ENCODE measurements at regions not wholly inside any gene's neighbourhood (a gene's known extent, or its start where the extent isn't known, plus 50 kb on each side); places are given as distances from the start of the nearest gene placed in this dataset.

DNA sequence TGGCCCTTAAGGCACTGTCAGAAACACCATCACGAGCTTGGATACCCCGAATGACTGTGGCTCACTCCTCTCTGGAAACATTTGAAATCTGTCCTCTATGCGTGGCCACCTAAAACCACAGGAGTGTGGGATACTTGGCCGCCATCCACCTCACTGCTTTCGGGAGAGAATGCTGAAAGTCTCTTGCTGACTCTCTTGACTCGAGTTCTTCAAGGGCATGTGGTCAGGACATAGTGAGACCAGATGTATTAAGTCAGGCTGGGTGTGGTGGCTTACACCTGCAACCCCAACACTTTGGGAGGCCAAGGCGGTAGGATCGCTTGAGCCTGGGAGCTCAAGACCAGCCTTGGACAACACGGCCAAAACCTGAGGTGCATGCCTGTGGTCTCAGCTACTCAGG is 174.7 kb upstream of the ALG10B start:
- TF ChIP-seq, protein P1, sequence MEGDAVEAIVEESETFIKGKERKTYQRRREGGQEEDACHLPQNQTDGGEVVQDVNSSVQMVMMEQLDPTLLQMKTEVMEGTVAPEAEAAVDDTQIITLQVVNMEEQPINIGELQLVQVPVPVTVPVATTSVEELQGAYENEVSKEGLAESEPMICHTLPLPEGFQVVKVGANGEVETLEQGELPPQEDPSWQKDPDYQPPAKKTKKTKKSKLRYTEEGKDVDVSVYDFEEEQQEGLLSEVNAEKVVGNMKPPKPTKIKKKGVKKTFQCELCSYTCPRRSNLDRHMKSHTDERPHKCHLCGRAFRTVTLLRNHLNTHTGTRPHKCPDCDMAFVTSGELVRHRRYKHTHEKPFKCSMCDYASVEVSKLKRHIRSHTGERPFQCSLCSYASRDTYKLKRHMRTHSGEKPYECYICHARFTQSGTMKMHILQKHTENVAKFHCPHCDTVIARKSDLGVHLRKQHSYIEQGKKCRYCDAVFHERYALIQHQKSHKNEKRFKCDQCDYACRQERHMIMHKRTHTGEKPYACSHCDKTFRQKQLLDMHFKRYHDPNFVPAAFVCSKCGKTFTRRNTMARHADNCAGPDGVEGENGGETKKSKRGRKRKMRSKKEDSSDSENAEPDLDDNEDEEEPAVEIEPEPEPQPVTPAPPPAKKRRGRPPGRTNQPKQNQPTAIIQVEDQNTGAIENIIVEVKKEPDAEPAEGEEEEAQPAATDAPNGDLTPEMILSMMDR (IDR thresholded peaks at IDR 0.05): no peak
- H3K27ac ChIP-seq: no peak overlapping the region
- DNase-seq (ENCODE audit: low spot score in 2 of 2): no peak
- no peaks in the 10 kb centered on the region for H3K36me3 ChIP-seq
- no peak overlapping the region for H3K4me3 ChIP-seq
- peaks cover 0 to 6% of the 10 kb centered on the region in 2 donors for H3K4me1 ChIP-seq
- no peaks in the 10 kb centered on the region for H3K27me3 ChIP-seq
- intact Hi-C loops (cut with DNase I): no loop called here
- H3K9me3 ChIP-seq: no peaks in the 10 kb centered on the region

DNA sequence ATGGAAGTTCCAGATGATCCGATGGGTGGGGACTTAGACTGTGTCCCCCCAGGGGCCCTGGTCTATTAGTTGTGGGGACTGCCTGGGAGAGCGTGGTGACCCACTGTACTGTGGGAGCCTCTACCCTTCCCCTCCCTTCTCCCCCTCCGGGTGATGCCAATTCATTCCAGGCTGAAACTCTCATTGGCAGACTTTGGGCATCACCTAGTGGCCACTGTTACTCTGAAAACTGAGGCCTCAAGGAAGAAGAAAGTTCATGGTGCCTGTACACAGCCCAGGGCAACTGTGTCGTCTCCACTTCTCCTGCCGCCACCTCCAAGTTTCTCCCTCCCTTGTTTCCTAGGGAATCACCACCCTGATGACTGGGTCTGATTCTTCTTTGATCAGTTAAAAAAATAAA is 173.6 kb upstream of the ALG10B start:
- TF ChIP-seq, protein P1 (IDR thresholded peaks at IDR 0.05): no peak
- intact Hi-C loops (cut with DNase I): no loop called here
- peaks cover 0 to 6% of the 10 kb centered on the region in 2 donors for H3K4me1 ChIP-seq
- H3K36me3 ChIP-seq: no peaks in the 10 kb centered on the region
- DNase-seq (ENCODE audit: low spot score in 2 of 2): no peak
- no peaks in the 10 kb centered on the region for H3K9me3 ChIP-seq
- H3K4me3 ChIP-seq: no peak overlapping the region
- H3K27ac ChIP-seq: no peak overlapping the region
- no peaks in the 10 kb centered on the region for H3K27me3 ChIP-seq

DNA sequence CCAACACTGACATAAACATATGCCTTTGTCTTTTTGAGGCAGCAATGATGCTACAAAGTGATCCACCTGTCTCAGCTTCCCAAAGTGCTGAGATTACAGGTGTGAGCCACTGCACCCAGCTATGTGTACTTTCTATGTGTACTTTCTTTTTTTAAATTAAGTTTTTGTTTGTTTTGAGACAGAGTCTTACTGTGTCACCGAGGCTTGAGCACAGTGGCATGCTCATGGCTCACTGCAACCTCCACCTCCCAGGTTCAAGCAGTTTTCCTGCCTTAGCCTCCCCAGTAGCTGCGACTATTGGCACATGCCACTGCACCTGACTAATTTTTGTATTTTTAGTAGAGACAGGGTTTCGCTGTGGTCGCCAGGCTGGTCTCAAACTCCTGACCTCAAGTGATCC is 172.5 kb upstream of the ALG10B start:
- Histone ChIP-seq H3K27me3 (no peaks in the 10 kb centered on the region), H3K36me3 (no peaks in the 10 kb centered on the region), H3K4me3 (no peak overlapping the region), H3K4me1 (peaks cover 0 to under 1% of the 10 kb centered on the region in 2 donors), H3K9me3 (no peaks in the 10 kb centered on the region), H3K27ac (no peak overlapping the region)
- TF ChIP-seq, protein P1 (IDR thresholded peaks at IDR 0.05): no peak
- no peak for DNase-seq (ENCODE audit: low spot score in 2 of 2)
- intact Hi-C loops (cut with DNase I): no loop called here

DNA sequence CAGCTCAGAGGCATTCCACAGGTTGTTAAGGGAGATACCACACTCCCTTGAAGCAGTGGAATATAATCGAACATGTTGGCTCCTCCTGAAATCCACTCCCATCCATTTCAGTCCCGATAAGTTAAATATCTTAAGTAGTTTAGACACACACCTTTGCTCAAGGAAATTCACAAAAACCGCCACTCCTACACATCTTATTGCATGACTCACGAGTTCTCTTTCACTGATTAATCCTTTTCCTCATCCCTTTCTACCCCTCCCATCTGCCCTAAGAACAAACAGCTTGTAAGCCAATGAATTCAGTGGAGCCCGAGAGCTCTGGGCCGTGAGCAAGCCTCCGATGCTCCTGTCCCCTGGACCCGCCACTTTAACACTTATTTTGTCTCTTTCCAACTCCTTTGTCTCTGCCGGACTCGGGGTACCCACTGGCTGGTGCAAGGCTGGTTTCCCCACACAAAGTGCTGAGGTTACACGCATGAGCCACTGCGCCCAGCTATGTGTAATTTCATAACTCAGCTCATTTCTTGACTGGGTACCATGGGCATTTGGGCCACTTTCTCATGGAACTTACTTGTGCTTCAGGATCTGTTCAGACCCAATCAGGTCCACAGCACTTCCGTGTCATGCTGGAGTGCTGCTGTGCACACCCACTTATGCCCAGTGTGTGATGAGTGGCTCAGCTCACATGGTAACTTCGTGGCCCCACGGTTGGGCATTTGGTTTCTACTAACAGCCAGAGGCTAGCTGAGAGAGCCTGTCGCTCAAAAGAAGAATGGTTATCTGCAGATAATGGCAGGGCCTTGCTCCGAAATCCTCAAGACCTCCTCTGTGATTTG is 171.8 kb upstream of the ALG10B start:
- Histone ChIP-seq H3K4me1 (no peaks in the 10 kb centered on the region), H3K27me3 (no peaks in the 10 kb centered on the region), H3K27ac (no peak overlapping the region), H3K36me3 (no peaks in the 10 kb centered on the region), H3K4me3 (no peak overlapping the region), H3K9me3 (no peaks in the 10 kb centered on the region)
- intact Hi-C loops (cut with DNase I): no loop called here
- TF ChIP-seq, protein P1 (IDR thresholded peaks at IDR 0.05): no peak
- DNase-seq (ENCODE audit: low spot score in 2 of 2): no peak

DNA sequence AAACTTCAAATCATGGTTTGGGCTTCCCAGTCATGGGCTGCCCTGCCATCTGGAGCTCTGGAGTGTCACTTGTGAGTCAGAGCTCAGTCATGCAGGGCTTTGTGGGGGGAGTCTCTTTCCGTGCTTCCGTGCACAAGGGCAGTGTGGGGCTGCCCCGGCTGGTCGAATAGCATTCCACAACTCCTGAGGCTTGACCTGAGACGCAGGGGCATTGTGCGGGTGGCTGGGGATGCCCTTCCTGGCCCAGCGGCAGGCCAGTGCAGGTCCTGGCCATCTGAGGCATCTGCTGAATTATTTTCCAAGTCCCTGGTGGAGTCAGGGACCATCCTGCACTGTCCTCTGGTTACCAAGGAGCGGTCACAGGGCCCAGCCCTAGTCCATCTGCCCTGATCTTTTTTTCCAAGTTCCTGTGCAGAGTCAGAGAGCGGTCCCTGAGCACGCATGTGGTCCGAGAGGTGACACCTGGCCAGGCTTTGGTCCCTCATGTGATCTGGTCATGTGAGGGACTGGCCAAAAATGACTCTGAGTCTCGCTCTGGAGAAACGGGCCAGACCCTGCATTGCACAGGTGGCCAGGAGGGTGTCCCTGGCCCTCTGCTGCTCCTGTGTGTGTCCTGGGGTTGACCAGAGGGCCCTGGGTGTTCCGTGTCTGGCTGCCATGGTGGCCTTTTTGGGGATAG is 167.0 kb upstream of the ALG10B start:
- Histone ChIP-seq H3K36me3 (no peaks in the 10 kb centered on the region), H3K4me3 (no peak overlapping the region), H3K27me3 (no peaks in the 10 kb centered on the region), H3K27ac (no peak overlapping the region), H3K4me1 (no peaks in the 10 kb centered on the region), H3K9me3 (no peaks in the 10 kb centered on the region)
- intact Hi-C loops (cut with DNase I): no loop called here
- DNase-seq (ENCODE audit: low spot score in 2 of 2): no peak
- TF ChIP-seq, protein P1 (IDR thresholded peaks at IDR 0.05): no peak
